HG02973 (cell line): ENCODE measurements at regions not wholly inside any gene's neighbourhood (a gene's known extent, or its start where the extent isn't known, plus 50 kb on each side); places are given as distances from the start of the nearest gene placed in this dataset.
"Not testable (repeated sequence)": the region's sequence is repeated elsewhere in the genome, so short reads cannot be mapped to it uniquely, and the experiment has no call there.

Experiments
- ATAC-seq: cut with Tn5 transposase; IDR thresholded peaks from one replicate; pipeline ENCODE4 v1.9.1; 2021; ENCODE audit warnings: moderate library complexity; ENCODE audit not compliant: unreplicated experiment

GRCh38 chr1:233788687-233789086, 115.8 kb upstream of the SLC35F3 start:
- no peak for ATAC-seq

GRCh38 chr1:233790121-233790520, 114.4 kb upstream of the SLC35F3 start:
- no peak for ATAC-seq

GRCh38 chr1:233790662-233791371, 113.7 kb upstream of the SLC35F3 start:
- peak; percentile 99 for ATAC-seq

DNA sequence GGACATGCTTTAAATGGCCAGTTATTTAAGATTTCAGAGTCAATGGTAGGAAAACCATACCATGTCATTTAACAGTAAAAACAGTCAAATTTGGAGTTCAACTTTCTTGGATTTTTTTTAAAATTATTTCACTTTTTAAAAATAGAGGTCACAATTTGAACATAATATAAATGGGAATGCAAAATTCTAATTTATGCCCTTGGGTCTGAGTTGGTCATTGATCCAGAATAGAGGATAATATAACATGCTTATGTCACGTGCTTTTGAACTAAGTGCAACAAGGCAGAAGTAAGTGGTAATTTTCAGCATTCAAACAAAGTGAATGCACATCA, 113.1 kb upstream of the SLC35F3 start:
- ATAC-seq = no peak

DNA sequence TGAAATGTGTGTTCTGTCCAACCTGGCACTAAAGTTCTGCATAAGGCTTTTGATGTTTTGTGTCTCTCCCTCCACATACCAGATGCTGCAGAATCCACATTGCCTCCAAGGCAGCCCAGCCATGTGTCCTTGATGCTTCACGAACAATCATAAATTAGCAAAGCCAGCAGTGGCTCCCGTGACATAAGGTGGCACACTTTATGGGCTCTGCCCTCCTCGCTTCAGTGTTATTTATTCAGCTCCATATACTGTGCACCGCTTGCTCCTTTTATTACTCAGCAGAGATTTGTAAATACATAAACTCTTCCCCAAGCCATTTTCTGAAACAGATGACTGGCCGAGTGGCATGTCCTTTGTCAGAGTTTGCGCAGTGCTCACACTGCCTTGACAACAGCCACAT, 112.8 kb upstream of the SLC35F3 start:
- no peak for ATAC-seq

- ATAC-seq = no peak
Measured at GRCh38 chr1:233794863-233795262, 109.6 kb upstream of the SLC35F3 start.

- no peak for ATAC-seq
Measured at GRCh38 chr1:233796146-233796783, 108.2 kb upstream of the SLC35F3 start.

DNA sequence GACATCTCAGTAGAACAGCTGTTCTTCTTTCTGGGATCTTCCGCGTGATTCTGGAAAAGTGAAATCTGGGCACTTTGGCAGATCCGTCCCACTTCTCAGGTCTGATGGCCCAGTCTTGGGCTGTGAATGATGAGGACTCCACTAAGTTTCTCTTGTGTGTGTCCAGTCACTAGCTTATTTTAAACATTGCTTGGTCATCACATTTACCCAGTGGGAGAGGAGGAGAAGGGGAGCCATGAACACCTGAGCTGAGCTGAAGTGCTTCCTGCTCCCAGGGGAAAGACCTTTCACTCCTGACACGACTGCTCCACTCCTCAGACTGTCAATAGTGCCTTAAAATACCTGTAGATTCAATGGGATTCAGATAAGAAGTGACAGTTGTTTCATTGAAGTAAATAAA, 101.9 kb upstream of the SLC35F3 start:
- no peak for ATAC-seq

DNA sequence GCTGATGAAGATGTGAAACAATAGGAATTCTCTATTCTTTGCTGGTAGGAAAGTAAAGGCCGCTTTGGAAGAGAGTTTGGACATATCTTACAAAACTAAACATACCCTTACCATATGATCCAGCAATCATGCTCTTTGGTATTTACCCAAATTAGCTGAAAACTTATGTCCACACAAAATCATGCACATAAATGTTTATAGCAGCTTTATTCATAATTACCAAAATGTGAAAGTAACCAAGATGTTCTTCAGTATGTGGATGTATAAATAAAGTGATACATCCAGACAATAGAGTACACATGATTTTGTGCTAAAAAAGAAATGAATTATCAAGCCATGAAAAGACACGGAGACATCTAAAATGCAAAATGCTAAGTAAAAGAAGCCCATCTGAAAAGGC, 98.7 kb upstream of the SLC35F3 start:
- ATAC-seq = no peak

DNA sequence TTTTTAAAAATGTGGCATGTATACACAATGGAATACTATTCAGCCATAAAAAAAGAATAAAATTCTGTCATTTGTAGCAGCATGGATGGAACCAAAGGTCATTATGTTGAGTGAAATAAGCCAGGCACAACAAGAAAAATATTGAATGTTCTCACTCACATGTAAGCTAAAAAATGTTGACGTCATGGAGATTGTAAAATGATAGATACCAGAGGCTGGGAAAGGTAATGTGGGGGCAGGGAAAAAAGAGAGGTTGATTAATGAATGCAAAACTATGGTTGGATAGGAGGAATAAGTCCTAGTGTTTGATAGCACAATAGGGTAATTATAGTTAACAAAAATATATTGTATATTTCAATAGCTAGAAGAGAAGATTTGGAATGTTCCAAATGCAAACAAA, 89.1 kb upstream of the SLC35F3 start:
- ATAC-seq = no peak

DNA sequence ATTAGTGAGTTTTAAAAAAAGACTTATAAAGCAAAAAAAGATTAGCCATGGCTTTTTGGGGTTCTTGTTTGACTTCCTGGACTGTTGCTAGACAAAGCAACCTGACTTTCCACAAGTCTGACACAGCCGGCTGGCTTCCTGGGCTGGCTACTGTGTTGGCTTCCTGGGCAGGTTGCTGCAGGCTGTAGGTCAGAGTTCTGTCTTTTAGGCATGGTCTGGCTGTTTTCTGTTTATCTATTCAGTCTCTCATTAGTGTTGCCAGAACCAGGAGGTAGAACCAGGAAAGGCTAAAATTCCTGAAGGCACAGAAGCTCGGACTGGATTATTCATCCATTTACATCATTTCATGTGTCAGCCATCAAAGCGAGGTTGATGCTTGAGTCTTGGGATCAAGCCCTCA, 88.6 kb upstream of the SLC35F3 start:
- no peak for ATAC-seq

DNA sequence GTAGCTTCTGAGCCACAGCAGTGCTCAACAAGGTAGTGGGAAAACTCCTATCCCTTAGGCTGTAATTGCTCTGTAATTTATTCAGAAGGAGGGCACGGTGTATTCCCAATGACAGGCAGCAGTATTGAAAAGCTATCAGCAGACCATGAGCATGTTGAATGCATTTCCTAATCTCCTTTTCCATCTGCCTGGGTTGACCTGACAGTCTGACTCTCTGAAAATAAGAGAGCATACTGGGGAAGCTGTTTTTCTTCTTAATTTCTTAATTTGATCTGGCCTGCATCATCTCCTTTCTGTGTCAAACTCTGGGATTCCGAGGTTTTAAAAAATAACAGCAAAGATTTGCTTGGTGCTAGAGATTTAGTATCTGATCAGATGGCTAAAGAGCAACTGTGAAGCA, 88.1 kb upstream of the SLC35F3 start:
- no peak for ATAC-seq

GRCh38 chr1:233819042-233819441, 85.4 kb upstream of the SLC35F3 start:
- ATAC-seq = no peak

DNA sequence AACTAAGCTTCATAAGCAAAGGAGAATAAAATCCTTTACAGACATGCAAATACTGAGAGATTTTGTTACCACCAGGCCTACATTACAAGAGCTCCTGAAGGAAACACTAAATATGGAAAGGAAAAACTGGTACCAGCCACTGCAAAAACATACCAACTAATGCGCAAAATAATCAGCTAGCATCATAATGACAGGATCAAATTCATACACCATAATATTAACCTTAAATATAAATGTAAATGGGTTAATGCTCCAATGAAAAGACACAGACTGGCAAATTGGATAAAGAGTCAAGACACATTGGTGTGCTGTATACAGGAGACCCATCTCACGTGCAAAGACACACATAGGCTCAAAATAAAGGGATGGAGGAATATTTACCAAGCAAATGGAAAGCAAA, 80.3 kb upstream of the SLC35F3 start:
- ATAC-seq = not testable (repeated sequence)

DNA sequence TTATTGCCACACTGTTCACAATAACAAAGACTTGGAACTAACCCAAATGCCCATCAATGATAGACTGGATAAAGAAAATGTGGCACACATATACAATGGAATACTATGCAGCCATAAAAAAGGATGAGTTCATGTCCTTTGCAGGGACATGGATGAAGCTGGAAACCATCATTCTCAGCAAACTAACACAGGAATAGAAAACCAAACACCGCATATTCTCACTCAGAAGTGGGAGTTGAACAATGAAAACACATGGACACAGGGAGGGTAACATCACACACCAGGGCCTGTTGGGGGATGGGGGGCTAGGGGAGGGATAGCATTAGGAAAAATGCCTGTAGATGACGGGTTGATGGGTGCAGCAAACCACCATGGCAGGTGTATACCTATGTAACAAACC, 76.5 kb upstream of the SLC35F3 start:
- not testable (repeated sequence) for ATAC-seq

DNA sequence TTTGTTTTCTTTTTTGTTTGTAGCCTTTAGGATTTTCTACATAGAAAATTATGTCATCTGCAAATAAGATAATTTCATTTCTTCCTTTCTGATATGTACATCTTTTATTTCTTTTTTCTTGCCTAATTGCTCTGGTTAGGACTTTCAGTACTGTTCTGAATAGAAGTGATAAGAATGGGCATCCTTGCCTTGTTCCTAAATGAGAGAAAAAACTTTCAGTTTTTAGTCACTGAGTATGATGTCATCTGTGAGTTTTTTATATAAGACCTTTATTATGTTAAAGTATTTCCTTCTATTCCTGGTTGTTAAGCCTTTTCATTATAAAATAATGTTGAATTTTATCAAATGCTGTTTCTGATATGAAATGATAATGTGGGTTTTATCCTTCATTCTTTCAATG, 76.0 kb upstream of the SLC35F3 start:
- no peak for ATAC-seq

DNA sequence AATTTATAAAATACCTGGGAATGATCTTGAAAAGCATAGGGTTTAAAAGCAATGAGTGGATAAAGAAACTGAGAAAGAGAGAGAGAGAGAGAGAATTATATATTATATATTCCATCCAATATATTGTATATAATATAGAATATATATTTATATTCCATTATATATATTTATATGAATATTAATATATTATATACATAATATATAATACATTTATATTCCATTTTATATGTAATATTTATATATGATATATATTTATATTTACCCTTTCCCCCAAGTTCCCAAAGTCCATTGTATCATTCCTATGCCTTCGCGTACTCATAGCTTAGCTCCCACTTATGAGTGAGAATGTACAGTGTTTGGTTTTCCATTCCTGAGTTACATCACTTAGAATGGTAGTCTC, 69.9 kb upstream of the SLC35F3 start:
- ATAC-seq = no peak

DNA sequence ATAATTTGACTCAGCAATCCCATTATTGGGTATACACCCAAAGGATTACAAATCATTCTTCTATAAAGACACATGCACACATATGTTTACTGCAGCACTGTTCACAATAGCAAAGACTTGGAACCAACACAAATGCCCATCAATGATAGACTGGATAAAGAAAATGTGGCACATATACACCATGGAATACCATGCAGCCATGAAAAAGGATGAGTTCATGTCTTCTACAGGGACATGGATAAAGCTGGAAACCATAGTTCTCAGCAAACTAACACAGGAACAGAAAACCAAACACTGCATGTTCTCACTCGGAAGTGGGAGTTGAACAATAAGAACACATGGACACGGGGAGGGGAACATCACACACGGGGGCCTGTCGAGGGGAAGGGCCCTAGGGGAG, 66.3 kb upstream of the SLC35F3 start:
- not testable (repeated sequence) for ATAC-seq

- ATAC-seq = no peak
Measured at GRCh38 chr1:233843525-233844204, 60.8 kb upstream of the SLC35F3 start.

DNA sequence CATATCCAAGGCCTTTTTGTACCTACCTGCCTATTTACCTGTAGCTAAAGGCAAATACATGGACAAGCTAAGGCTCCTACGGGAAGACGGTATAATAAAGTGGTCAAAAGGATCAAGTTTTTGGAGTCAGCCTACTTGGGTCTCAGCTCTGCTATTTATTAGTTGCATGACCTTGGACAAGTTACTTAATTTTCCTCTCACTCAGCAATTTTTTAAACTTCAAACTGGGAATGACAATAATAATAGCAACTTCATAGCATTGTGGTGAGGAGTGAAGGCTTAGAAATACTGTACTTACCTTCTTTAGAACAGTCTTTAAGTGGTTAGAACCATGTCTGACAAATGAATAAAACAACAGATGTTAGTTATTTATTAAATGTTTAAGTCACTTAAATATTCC, 60.2 kb upstream of the SLC35F3 start:
- no peak for ATAC-seq

- no peak for ATAC-seq
Measured at GRCh38 chr1:233844692-233845091, 59.8 kb upstream of the SLC35F3 start.
